SW480 (cell line): ENCODE measurements at regions not wholly inside any gene's neighbourhood (a gene's known extent, or its start where the extent isn't known, plus 50 kb on each side); places are given as distances from the start of the nearest gene placed in this dataset.
"Not testable (repeated sequence)": the region's sequence is repeated elsewhere in the genome, so short reads cannot be mapped to it uniquely, and the experiment has no call there.

Source experiments
- DNase-seq: peaks from one replicate; pipeline ENCODE4 v3.0.0-alpha.2; 2016; ENCODE audit warnings: low spot score

DNA sequence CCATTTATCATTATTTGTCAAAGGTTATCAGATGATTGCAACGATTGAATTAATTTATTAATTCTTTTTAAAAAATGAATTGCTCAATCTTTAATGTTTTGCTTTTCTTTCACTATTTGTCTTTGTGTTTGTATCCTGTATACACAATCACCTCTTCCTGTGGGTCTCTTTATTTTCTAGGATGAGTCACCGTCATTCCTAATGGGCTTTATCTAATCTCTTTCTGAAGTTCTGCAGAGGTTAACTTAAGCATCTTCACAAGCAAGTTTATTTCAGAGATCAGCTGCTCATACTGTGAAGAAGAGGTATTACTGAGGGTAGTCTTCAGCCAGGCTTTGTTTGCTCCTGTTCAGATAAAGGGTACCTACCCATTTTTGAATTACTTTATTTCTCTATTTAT lies 323.9 kb downstream of the NNT start:
- no peak for DNase-seq

DNA sequence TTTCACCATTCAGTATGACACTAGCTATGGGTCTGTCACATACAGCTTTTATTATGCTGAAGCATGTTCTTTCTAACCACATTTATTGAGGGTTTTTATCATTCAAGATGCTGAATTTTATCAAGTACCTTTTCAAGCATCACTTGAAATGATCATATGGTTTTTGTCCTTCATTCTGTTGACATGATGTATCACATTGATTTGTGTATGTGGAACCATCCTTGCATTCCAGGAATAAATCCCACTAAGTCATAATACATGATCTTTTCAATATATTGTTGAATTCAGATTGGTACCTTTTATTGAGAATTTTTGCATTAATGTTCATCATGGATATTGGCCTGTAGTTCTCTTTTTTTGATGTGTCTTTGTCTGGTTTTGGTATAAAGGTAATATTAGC lies 317.4 kb downstream of the NNT start:
- no peak for DNase-seq

DNA sequence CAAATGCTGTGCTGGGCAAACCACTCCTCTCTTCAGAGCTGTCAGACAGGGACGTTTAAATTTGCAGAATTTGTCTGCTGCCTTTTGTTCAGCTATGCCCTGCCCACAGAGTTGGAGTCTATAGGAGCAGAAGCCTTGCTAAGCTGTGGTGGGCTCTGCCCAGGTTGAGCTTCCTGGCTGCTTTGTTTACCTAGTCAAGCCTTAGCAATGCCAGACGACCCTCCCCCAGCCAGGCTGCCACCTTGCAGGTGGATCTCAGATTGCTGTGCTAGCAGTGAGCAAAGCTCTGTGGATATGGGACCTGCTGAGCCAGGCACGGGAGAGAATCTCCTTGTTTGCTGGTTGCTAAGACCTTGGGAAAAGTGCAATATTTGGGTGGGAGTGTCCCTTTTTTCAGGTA lies 314.9 kb downstream of the NNT start:
- DNase-seq, result no peak

DNA sequence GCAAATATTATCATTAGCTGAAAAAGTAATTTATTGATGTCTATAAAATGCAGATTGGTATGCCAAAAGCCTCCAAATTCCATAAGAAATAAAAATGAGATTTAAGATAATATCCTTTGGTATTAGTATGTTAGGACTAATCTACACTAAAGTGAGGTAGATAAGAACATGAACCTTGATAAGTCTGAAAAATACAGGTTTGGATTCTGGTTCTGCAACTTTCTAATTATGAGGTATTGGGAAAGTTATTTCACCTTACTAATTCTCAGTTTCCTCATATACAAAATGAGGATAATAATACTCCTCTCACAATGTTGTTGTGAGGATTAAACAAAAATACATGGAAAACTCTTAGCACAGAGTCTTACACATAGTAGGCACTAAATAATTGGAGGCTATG lies 300.1 kb downstream of the NNT start:
- no peak for DNase-seq

DNA sequence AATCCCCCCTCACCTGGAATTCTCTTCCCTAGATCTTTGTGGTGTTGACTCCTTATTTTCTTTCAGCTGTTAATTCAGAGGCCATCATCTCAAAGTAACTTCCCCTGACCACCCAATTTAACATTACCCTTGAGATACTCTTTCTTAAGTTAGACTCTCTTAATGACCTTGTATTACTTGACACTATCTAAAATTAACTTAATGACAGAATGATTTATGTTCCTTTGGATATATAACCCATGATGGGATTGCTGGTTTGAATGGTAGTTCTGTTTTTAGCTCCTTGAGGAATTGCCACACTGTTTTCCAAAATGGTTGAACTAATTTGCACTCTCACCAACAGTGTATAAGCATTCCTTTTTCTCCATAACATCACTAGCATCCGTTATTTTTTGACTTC lies 298.0 kb downstream of the NNT start:
- no peak for DNase-seq

DNA sequence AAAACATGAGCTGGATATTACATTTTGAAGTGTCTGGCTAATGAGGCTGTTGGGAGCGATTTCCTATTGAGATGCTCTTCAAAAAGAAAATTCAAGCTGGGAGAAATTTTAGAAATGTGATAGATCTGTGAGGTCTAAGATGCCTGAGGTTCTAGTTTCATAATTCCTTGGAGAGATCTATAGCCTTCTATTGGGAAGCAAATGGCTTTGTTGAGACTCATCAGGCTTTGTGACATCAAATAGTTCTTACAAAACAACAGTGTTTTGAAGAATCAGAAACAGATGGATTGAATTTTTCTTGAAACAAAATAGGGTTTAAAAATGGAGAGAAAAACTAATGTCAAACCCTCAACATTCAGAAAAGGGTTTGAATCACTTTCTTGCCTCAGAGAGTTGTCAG lies 292.9 kb downstream of the NNT start:
- DNase-seq, result no peak

DNA sequence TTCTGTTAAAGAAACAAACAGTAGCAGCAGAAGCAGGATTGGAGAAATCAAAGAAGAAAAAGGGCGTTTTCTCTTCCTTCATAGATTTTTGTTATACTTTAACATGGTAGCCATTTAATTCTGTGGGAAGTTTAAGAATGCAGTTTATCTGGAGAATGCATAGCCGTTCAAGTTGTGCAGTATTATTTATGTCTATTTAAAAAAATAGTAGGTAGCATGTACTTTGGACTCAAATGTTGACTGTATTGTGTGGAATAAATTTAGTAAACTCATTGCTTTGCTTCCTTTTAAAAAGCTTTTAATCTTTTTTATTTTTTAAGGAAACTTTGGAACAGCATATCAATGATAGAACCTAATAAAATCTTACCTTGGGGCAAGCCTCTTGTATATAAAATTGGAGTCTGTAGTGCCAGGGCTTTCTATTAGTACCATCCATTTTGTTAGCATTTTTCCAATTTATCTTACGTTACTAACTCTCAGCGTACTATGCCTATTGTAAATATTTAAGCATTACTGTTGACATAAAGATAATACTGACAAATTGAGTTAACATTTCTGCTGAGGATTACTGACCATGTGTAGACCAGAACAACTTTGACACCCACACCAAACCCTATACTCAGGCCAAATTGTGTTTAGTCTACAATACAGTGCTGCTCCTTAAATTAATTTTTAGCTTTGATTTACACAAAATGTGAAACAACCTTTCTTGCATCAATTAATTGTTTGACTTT lies 291.1 kb downstream of the NNT start:
- DNase-seq, result no peak

DNA sequence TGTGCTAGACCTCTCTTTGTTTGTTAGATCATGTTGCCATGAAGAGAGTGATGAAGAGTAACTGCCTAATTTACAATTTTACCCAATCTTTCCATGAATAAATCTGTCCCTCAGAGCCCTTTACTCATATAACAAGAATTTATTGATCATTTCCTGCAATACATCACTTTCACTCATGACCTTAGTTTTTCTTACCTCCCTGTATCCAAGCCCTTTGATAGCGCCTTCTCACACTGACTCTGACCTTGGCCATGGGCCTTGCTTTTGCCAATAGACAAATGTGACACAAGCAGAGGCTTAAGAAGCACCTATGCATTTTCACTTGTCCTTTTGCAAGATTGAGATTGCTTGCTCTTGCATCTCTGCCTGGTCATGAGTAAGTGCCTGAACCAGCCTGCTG lies 288.1 kb downstream of the NNT start:
- no peak for DNase-seq

DNA sequence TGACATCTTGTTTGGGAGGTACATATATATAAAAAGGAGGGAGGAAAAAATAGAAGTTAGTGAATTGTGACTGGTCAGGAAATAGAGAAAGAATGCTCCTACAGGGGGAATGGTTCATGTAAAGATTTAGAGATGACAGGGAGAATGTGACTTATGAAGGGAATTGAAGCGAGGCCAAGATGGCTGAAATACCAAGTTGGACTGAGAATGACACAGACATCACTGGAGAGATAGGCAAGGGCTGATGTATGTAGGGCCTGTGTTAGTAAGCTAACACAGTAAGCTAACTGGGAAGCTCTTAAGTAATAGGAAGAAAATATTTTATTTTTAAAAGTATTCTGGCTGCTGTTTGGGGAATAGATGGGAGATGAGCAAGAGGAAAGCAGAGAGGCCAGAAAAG lies 286.3 kb downstream of the NNT start:
- DNase-seq, result no peak

DNA sequence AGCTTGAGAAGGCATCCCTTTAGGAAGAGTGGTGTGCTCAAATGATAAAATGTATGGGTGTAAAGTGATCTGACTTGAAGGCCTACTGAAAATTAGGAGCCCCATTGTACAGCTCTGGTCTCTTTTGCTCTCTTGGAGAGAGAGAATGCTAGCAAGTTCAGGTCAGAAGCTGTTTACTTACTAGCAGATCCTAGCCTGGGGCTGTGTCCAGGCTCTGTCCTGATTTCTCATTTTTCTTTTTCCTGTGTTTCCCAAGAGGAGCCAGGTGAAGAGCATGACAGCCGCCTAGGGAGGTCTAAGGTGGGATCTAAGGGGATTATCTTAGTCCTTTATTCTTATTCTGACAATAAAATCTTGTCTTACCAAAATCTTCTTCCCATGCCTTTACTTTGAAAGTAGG lies 272.8 kb downstream of the NNT start:
- DNase-seq, result no peak

DNA sequence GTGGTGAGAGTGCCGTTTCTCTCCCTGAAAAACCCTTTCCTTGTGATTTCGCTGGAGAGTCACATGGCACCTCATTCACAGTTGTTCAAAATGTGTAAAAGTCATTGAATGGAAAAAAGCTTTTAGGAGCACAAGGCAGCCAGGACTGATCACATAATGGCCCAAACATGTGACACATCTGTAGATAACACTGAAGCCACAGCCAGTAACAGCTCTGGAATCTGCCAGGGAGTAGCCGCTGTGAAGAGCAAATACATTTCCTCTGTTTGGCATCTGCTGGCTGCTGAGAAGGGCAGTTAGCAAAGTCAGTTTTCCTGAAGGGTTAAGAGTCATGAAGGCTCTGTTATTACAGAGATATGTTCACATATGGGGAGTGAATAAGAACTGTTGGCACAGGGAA lies 271.8 kb downstream of the NNT start:
- DNase-seq, result no peak

DNA sequence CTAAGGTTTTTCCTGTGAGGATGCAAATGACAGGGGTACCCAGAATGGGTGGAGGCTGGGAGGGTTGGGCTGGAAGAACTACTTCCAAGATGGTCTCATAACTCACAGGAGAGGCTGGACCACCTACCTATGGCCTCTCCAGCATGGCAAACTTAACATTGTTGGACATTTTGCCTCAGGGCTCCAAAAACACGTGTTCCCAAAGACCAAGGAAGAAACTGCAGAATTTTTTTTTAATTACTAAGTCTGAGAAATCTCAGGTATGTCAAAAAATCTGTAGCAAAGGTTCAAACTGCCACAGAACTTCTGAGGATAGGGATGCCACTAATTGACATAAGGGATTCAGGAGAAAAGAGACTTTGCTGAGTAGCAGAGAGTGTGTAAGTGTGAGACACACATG lies 270.8 kb downstream of the NNT start:
- no peak for DNase-seq

DNA sequence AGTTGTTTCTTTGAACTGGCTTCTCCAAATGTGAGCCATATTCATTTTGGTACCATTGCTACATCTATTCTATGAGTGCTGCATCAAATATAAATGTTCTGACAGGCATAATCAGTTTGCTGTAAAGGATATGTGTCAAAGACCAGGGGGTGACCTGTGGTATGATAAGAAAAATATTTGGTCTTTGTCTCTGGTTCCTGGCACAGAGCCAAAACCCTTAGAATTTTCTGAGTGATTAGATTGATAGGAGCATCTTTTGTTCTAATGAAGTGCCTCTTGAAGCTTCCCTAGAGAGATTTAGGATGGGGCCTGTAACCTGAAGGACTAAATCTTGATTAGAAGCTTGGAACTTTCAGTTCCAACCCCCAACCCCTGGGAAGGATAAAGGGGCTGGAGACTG lies 256.3 kb downstream of the NNT start:
- DNase-seq, result no peak

DNA sequence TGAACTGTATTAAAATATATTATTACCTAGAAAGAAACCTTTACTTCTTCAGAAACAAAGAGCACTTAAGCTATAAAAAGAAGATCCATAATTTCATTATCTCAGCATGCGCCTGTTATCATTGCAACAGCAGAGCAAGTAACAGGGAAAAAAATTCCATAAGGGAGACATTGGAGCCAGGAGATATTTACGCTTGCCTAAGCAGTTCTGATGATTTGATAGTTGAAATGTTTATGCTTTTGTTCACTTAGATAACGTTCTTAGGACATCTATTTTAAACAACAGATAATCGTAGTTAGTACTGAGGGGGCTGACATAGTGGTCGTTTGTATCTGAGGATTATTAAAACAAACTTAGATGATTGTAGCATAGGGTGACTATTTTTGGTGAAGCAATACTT lies 252.5 kb downstream of the NNT start:
- DNase-seq, result no peak

DNA sequence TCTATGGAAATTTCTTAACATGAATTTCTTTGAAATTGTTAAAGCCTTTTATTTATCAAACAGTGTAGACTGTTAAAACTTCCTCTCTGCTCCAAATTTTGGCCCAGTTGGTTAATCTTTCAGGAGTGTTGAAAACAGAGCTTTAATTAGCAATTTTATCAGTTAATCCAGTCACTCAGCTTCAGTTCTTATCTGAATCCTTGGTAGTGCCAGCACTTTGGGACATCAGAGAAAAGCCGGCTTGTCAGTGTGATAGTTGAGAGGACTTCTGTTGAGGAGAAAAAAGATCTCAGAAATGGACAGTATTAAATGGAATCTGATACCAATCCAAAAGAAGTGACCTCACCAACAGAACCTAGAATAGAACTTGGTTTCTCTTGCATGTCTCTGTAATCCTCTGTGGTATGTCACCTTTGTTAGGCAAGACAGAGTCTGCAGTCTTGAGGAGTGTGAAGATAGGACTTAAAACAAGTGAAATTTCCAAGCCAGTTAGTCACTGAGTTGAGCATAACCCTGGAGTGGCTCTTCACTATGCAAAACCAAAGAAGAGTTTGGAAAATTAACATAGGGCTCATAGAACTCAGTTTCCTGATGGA lies 251.8 kb downstream of the NNT start:
- DNase-seq, result no peak

DNA sequence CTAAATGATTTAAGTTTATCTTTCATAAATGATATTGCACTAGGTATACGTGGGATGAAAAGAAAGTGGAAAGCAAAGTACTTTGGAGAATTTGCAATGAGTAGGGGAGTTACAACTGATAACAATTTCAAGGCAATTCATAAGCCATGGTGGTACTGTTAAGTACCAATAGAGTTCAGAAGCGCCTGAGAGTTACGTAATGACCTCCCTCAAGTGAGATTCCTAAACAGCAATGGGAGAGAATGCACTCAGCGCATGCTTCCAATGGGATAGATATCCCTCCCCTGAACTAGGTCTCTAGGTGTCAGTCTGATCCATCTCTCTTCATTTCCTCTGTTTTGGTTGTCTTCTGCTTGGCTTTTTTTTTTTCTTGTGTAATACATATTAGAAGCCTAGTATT lies 249.3 kb downstream of the NNT start:
- no peak for DNase-seq

DNA sequence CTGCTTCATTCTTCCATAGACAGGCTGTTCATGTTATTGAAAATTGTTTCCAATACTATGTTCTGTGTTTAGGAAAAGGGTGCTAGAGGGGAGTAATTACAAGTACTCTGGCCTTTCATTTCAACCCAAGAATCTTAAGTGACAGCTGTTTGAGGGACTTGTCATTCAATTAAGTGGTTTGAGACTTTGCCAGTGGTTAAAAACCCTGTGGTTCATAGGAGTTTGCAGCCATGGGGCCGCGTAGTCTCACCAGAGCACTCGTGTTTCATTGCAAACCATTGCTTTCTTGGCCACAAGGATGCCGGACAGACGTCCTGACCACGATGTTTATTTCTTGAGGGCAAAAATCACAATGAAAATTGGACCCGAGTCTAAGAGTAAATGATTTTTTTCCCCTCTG lies 248.8 kb downstream of the NNT start:
- no peak for DNase-seq

DNA sequence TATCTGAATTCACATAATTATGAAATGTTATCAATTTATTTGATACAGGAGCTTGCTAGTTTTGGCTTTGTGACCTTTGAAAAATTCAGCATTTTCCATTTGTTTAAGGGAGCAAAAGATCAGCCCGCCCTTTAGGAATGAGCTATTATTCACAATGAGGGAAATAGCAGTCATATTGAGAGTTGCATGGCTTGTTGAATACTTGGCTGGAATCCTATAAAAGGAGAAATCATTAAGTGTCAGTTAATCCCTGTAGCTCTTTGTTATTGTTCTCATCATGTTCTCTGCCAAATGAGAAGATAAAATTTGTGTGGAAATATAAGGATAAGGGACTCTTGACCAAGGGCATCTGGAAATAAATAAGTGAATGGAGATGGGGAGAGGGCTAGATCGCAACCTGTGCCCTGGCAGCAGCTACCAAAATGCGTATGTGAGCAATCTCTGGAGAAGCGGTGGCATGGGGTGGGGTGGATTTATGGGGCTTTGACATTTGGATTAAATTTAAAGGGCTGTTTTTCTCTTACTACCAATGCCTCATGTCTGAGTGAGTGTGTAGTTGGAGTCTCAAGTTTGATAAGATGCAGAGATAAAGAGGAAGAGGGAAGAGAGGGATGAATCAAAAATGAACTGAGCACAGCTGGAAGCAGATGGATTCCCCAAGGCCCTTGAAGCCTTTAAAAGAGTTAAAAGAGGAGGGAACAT lies 237.6 kb downstream of the NNT start:
- no peak for DNase-seq

DNA sequence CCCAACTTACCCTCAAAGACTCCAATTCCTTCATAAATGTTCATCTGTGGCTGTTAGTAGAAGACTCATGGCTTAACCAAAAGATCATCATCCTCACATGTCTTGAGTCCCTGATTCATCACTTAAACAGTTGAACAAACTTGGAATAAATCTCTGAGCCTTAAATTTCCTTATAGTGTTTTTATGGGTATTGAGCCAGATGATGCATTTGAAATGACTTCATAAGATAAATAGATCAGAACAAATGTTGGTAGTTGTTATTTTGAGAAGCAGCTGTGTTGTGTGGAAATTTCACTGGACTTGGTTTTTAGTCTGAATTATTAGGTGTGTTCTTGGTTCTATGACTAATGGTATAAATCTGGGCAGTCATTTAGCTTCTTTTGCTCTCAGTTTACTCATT lies 236.2 kb downstream of the NNT start:
- DNase-seq, result no peak

DNA sequence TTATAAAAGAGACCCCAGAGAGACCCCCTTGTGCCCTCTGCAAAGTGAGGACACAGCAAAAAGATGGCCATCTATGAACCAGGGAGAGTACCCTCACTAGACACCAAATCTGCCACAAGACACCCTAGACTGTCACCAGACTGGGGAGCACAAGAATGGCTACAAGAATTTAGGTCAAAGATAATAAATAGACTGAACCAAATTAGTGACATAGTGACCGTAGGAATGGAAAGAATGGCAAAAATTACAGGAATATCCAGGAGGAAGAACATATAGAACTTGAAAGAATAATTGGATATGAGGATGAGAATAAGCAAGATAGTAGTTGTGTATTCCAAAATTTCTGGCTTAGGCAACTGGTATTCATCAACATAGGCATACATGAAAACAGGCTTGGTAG lies 235.0 kb downstream of the NNT start:
- no peak for DNase-seq

DNA sequence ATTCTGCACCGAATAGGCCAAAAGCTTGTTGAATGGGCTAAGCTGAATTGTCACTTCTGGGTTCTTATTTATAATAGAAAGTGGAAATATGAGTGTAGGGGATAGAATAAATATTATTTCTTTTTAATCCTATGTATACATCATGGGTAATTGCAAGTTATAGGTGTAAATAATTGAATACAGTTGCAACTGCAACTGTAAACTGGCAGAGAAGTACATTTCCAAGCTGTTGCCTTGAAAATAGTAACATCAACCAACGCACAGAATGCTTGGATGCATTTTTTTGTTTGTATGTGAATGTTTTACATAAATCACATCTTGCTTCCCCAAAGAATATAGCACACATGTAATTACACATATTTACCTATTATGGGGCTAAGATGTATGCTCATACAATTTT lies 234.1 kb downstream of the NNT start:
- DNase-seq, result no peak

DNA sequence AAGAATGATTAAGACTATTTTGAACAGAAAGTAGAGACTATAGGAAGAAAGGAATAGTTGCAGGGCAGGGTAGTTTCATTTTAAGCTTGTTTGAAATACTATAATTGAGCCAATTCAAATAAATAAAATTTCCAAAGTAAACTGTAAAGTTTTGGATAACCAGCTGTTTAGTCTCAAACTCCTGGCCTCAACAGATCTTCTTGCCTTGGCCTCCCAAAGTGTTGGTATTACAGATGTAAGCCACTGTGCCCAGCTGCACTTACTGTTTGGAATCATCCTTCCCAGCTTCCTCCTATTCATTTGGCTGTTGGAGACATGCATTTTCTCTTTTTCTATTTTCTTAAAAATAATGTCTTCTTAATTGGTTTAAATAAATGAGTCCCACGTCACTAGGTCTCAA lies 231.0 kb downstream of the NNT start:
- no peak for DNase-seq

DNA sequence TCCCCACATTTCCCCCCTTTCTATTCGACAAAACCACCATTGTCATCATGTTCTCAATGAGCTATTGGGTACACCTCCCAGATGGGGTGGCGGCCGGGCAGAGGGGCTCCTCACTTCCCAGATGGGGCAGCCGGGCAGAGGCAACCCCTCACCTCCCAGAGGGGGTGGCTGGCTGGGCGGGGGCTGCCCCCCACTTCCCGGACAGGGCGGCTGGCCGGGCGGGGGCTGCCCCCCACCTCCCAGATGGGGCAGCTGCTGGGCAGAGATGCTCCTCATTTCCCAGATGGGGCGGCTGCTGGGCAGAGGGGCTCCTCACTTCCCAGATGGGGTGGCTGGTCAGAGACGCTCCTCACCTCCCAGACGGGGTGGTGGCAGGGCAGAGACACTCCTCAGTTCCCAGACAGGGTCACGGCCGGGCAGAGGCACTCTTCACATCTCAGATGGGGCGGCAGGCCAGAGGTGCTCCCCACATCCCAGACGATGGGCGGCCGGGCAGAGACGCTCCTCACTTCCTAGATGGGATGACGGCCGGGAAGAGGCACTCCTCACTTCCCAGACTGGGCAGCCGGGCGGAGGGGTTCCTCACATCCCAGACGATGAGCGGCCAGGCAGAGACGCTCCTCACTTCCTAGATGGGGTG lies 221.5 kb downstream of the NNT start:
- DNase-seq, result not testable (repeated sequence)
